Uterus (tissue), 2 donors: ENCODE measurements at regions not wholly inside any gene's neighbourhood (a gene's known extent, or its start where the extent isn't known, plus 50 kb on each side); places are given as distances from the start of the nearest gene placed in this dataset.

Experiments
- POLR2A ChIP-seq, 2 donors: fragments of 450-650 bp; IDR thresholded peaks; one replicate each; pipeline ENCODE4 v1.6.1; 2016; ENCODE audit warnings: antibody characterized with exemption in 2 of 2, mild to moderate bottlenecking in 1 of 2, moderate library complexity in 1 of 2
- TF ChIP-seq, protein P1 (sequence below), 4 experiments: fragments of 200-600 bp in 2 of 4; fragments of 450-650 bp in 2 of 4; sonication (generic) in 2 of 4; IDR thresholded peaks; one replicate each; pipeline ENCODE4 v1.5.1; 2016 to 2019; ENCODE audit warnings: antibody characterized with exemption in 4 of 4, mild to moderate bottlenecking in 2 of 4, moderate library complexity in 1 of 4

- TF ChIP-seq, protein P1, sequence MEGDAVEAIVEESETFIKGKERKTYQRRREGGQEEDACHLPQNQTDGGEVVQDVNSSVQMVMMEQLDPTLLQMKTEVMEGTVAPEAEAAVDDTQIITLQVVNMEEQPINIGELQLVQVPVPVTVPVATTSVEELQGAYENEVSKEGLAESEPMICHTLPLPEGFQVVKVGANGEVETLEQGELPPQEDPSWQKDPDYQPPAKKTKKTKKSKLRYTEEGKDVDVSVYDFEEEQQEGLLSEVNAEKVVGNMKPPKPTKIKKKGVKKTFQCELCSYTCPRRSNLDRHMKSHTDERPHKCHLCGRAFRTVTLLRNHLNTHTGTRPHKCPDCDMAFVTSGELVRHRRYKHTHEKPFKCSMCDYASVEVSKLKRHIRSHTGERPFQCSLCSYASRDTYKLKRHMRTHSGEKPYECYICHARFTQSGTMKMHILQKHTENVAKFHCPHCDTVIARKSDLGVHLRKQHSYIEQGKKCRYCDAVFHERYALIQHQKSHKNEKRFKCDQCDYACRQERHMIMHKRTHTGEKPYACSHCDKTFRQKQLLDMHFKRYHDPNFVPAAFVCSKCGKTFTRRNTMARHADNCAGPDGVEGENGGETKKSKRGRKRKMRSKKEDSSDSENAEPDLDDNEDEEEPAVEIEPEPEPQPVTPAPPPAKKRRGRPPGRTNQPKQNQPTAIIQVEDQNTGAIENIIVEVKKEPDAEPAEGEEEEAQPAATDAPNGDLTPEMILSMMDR (IDR thresholded peaks at IDR 0.05) = no peak
- no peak for TF ChIP-seq POLR2A (IDR thresholded peaks at IDR 0.05)
Observed at GRCh38 chr15:88980498-88980897, 67.3 kb upstream of the MFGE8 start.
